HL-60/S4 treated with retinoic acid at 250 ng/mL for 4 days and 3 days (cell line): ENCODE measurements at regions not wholly inside any gene's neighbourhood (a gene's known extent, or its start where the extent isn't known, plus 50 kb on each side); places are given as distances from the start of the nearest gene placed in this dataset.
"Not testable (repeated sequence)": the region's sequence is repeated elsewhere in the genome, so short reads cannot be mapped to it uniquely, and the experiment has no call there.

Experiments
- in situ Hi-C: fragments of 300-500 bp; cut with MboI; formaldehyde crosslinking; loops from 2 replicates; pipeline ENCODE4 v1.7.0; 2022; ENCODE audit warnings: low sequenced_read_pairs

GRCh38 chr4:38461342-38461741, 202.7 kb upstream of the KLF3 start:
- in situ Hi-C loops = no loop called here

GRCh38 chr4:38462367-38463055, 201.5 kb upstream of the KLF3 start:
- in situ Hi-C loops = no loop called here

GRCh38 chr4:38463268-38463958, 200.6 kb upstream of the KLF3 start:
- in situ Hi-C loops = no loop called here

- in situ Hi-C loops = no loop called here
Measured at GRCh38 chr4:38464328-38464727, 199.7 kb upstream of the KLF3 start.

DNA sequence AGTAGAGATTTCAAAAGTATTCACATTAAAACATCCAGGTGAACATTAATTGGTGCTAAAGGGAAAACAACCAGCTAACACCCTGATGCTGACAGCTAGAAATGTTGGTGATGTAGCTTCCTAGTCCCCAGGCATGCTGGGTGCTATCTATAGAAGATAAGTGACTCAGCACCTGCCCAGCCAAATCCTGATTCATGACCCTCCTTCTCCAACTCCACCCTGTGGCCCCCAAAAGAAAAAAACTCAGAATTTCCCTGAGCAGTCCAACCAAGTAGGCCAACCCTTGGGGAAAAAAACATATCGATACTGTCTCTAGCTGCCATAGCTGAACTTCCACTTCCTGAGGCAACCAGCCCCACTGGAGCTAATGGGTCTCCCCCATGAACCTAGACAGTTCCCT, 197.6 kb upstream of the KLF3 start:
- in situ Hi-C loops = no loop called here

GRCh38 chr4:38467296-38467695, 196.7 kb upstream of the KLF3 start:
- in situ Hi-C loops = no loop called here

DNA sequence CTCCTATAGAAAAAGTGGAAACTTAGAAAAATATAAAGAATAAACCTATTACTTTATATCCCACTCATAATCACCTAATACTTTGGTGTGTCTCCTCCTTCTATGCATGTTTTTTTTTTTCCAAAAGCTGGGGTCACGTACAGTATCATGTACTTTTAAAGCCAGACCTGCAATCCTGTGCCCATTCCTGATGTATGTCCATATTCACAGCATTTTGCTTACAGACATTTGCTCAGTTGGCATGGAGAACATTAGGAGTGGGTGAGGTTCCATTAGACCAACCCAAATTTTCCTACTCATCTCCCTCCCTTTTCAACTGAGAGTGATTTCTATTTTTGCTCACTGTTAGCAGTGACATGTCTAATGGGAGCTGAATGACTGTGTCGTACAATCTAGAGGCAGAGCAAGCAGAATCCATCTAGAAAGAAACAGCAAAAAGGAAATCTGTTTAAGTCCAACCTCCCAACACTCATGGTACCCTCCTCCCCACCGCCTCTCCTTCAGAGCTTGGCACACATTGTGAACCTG, 195.6 kb upstream of the KLF3 start:
- in situ Hi-C loops = no loop called here

GRCh38 chr4:38469410-38469809, 194.6 kb upstream of the KLF3 start:
- in situ Hi-C loops = no loop called here

DNA sequence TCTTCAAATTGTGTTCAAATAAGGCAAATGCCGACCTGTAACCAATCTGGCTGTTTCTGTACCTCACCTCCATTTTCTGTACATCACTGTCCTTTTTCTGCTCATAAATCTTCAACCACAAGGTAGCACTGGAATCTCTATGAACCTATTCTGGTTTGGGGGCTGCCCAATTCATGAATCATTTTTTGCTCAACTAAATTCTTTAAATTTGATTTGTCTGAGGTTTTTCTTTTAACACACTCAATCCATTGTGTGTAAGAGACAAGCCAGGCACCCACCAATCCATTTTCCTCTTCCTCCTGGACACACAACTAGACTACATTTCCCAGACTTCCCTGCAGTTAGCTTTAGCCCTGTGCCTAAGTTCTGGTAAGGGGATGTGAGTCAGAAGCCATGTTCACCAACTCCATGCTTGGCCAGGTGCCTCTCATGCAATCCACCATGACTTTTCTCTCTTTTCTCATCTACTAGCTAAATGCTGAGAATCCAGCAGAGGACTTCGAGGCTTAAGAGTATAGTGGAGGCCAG, 193.2 kb upstream of the KLF3 start:
- in situ Hi-C loops = no loop called here

DNA sequence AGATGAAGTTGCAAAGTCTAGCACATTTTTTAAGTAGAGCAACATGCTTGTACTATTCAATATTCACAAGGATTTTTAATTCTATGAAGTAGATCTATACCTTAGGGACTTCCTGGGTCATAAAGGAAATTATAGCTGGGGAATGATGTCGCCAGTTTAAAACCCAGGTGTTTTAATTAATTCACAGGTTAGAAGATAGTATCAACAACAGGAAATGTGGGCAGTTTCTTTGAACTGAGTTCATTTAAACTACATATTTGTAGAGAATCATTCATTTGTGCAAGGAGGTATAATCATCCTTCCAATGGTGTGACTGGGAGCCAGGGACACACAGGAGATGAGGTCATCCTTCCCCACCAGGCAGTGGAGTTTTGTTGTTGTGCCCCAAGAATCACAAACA, 181.3 kb upstream of the KLF3 start:
- in situ Hi-C loops = no loop called here

DNA sequence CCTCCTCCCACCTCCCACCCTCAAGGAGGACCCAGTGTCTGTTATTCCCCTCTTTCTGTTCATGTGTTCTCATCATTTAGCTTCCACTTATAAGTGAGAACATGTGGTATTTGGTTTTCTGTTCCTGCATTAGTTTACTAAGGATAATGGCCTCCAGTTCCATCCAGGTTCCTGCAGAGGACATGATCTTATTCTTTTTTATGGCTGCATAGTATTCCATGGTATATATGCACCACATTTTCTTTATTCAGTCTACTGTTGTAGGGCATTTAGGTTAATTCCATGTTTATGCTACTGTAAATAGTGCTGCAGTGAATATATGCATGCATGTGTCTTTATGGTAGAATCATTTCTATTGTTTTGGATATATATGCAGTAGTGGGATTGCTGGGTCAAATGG, 180.4 kb upstream of the KLF3 start:
- in situ Hi-C loops = not testable (repeated sequence)

- in situ Hi-C loops = no loop called here
Measured at GRCh38 chr4:38489011-38489861, 174.8 kb upstream of the KLF3 start.

GRCh38 chr4:38489924-38490639, 173.9 kb upstream of the KLF3 start:
- in situ Hi-C loops = no loop called here

GRCh38 chr4:38490753-38491446, 173.1 kb upstream of the KLF3 start:
- in situ Hi-C loops = no loop called here

- in situ Hi-C loops = no loop called here
Measured at GRCh38 chr4:38491854-38492478, 172.0 kb upstream of the KLF3 start.

- in situ Hi-C loops = no loop called here
Measured at GRCh38 chr4:38493066-38493465, 170.9 kb upstream of the KLF3 start.

- in situ Hi-C loops = no loop called here
Measured at GRCh38 chr4:38495446-38495845, 168.6 kb upstream of the KLF3 start.

GRCh38 chr4:38497121-38497520, 166.9 kb upstream of the KLF3 start:
- in situ Hi-C loops = no loop called here

DNA sequence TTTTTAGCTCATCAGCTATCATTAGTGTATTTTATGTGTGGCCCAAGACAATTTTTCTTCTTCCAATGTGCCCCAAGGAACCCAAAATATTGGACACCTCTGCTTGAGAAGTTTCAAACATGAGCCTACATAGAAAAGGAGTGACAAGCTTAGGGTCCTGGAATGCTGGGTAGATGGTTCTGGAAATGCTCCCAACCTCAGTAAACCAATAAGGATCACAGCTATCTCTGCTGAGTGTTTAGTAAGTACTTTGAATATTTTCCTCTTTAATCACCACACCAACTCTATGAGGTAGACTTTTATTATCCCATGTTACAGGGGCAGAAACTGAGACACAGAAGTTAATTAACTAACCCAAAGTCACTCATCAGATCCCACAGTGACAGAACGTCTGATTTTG, 164.9 kb upstream of the KLF3 start:
- in situ Hi-C loops = no loop called here

DNA sequence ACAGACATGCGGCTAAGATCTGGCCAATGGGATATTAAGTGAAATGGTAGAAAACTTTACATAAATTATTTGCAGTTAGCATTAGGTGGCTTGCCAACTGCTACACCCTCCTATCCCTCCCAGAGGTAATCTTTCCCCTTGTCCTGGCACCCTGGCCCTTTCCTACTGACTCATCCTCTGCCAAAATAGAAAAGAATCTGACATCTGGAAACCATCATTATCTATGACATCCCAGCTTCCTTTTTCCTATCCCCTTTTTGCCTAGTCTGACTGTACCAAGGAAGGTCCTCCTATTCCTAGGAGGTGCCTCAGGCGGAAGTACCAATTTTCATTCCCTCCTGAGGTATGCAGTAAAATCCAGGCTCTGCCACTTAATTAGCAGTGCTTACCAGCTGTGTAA, 163.6 kb upstream of the KLF3 start:
- in situ Hi-C loops = no loop called here
